ENCODE measurements at regions not wholly inside any gene's neighbourhood (a gene's known extent, or its start where the extent isn't known, plus 50 kb on each side); places are given as distances from the start of the nearest gene placed in this dataset.

- no peak overlapping the region for H3K4me3 ChIP-seq (ENCODE audit: low read depth, low read length)
- no peak for TF ChIP-seq CTCF (IDR thresholded peaks at IDR 0.05; ENCODE audit: borderline replicate concordance, insufficient read depth, low read depth, low read length)
These were observed 206.1 kb upstream of the CELF2 start for GRCh38 chr10:10811562-10811961.

GRCh38 chr10:10813656-10814055 lies 204.0 kb upstream of the CELF2 start:
- no peak overlapping the region for H3K4me3 ChIP-seq (ENCODE audit: low read depth, low read length)
- TF ChIP-seq CTCF (IDR thresholded peaks at IDR 0.05; ENCODE audit: borderline replicate concordance, insufficient read depth, low read depth, low read length), result no peak

GRCh38 chr10:10814069-10814468 lies 203.6 kb upstream of the CELF2 start:
- no peak for TF ChIP-seq CTCF (IDR thresholded peaks at IDR 0.05; ENCODE audit: borderline replicate concordance, insufficient read depth, low read depth, low read length)
- H3K4me3 ChIP-seq (ENCODE audit: low read depth, low read length), result no peak overlapping the region

GRCh38 chr10:10816447-10816846 lies 201.2 kb upstream of the CELF2 start:
- no peak overlapping the region for H3K4me3 ChIP-seq (ENCODE audit: low read depth, low read length)
- TF ChIP-seq CTCF (IDR thresholded peaks at IDR 0.05; ENCODE audit: borderline replicate concordance, insufficient read depth, low read depth, low read length), result no peak

GRCh38 chr10:10817609-10818008 lies 200.1 kb upstream of the CELF2 start:
- TF ChIP-seq CTCF (IDR thresholded peaks at IDR 0.05; ENCODE audit: borderline replicate concordance, insufficient read depth, low read depth, low read length), result no peak
- no peak overlapping the region for H3K4me3 ChIP-seq (ENCODE audit: low read depth, low read length)

GRCh38 chr10:10818082-10818481 lies 199.6 kb upstream of the CELF2 start:
- TF ChIP-seq CTCF (IDR thresholded peaks at IDR 0.05; ENCODE audit: borderline replicate concordance, insufficient read depth, low read depth, low read length), result no peak
- H3K4me3 ChIP-seq (ENCODE audit: low read depth, low read length), result no peak overlapping the region

GRCh38 chr10:10819206-10819856 lies 198.3 kb upstream of the CELF2 start:
- TF ChIP-seq CTCF (IDR thresholded peaks at IDR 0.05; ENCODE audit: borderline replicate concordance, insufficient read depth, low read depth, low read length), result no peak
- no peak overlapping the region for H3K4me3 ChIP-seq (ENCODE audit: low read depth, low read length)

Data from GM12875 (cell line).